PFSK-1 (cell line): ENCODE measurements at regions not wholly inside any gene's neighbourhood (a gene's known extent, or its start where the extent isn't known, plus 50 kb on each side); places are given as distances from the start of the nearest gene placed in this dataset.

Experiments used
- FOXP2 ChIP-seq: optimal IDR thresholded peaks from 2 replicates; pipeline ENCODE3; 2011; ENCODE audit warnings: borderline replicate concordance, control low read depth, inconsistent platforms; ENCODE audit not compliant: insufficient read depth; ENCODE audit errors: extremely low read length, extremely low read depth
- POLR2AphosphoS5 ChIP-seq: IDR thresholded peaks from 2 replicates; pipeline ENCODE4 v1.6.1; 2012; ENCODE audit warnings: low read depth, mild to moderate bottlenecking, control low read depth, low read length, moderate library complexity
- REST ChIP-seq, 2 experiments: IDR thresholded peaks; 2 replicates each; pipeline versions ENCODE4 v1.6.1 to v1.8.0; 2011 to 2012; ENCODE audit warnings: low read depth in 2 of 2, low read length in 2 of 2, control low read depth in 1 of 2, inconsistent platforms in 1 of 2, mild to moderate bottlenecking in 1 of 2, moderate library complexity in 1 of 2; ENCODE audit not compliant: insufficient read depth in 1 of 2
- SIN3A ChIP-seq: IDR thresholded peaks from 2 replicates; pipeline ENCODE4 v1.6.1; 2012; ENCODE audit warnings: mild to moderate bottlenecking, low read length, moderate library complexity, borderline replicate concordance; ENCODE audit not compliant: insufficient read depth
- TAF1 ChIP-seq: IDR thresholded peaks from 2 replicates; pipeline ENCODE4 v1.6.1; 2012; ENCODE audit warnings: low read length, control low read depth, borderline replicate concordance; ENCODE audit not compliant: insufficient read depth

- TF ChIP-seq REST (IDR thresholded peaks at IDR 0.05; ENCODE audit: insufficient read depth in 1 of 2, low read depth in 2 of 2, low read length in 2 of 2): no peak
- no peak for TF ChIP-seq POLR2AphosphoS5
- no peak for TF ChIP-seq TAF1
- no peak for TF ChIP-seq SIN3A
- no peak for TF ChIP-seq FOXP2
Measured at GRCh38 chr18:73787316-73787715, 360.3 kb downstream of the FBXO15 start.
